ENCODE measurements at regions not wholly inside any gene's neighbourhood (a gene's known extent, or its start where the extent isn't known, plus 50 kb on each side); places are given as distances from the start of the nearest gene placed in this dataset.

DNA sequence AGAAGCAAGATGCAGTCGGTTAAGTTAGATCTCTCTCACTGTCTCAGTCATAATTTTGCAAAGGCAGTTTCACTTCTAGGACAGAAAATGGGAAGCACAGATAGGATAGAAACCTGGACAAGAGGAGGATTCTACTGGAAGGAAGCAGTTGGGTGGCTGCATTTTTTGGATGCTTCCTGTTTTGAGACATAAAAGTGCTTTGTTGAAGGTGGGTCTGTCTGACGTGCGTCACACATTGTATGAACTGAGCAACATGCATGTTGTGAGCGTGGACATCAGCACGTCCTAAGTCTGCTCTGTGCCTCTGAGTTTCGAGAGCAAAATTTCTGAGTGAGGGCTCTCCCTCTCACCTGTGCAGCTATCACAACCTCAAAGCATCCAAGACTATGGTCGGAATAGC, 68.7 kb upstream of the SNX9 start:
- TF ChIP-seq SP1 (IDR thresholded peaks at IDR 0.05; ENCODE audit: low read depth) (no peak), SRF (IDR thresholded peaks at IDR 0.05; ENCODE audit: low read depth) (no peak), EZH2 (IDR thresholded peaks at IDR 0.05) (no peak), SIN3A (IDR thresholded peaks at IDR 0.05; ENCODE audit: low read depth) (no peak), ZFX (IDR thresholded peaks at IDR 0.05) (no peak), CEBPB (IDR thresholded peaks at IDR 0.05; ENCODE audit: low read depth) (no peak), POLR2AphosphoS5 (IDR thresholded peaks at IDR 0.05; ENCODE audit: low read depth, low read length) (no peak), POLR2A (IDR thresholded peaks at IDR 0.05; ENCODE audit: borderline replicate concordance, extremely low read depth, insufficient read depth, insufficient read length) (no peak), FOSL1 (IDR thresholded peaks at IDR 0.05; ENCODE audit: low read depth) (no peak), EZH2phosphoT487 (IDR thresholded peaks at IDR 0.05; ENCODE audit: borderline replicate concordance) (no peak), TCF7L2 (IDR thresholded peaks at IDR 0.05; ENCODE audit: borderline replicate concordance, extremely low read depth, insufficient read depth, insufficient read length) (no peak), ELF1 (IDR thresholded peaks at IDR 0.05; ENCODE audit: borderline replicate concordance, low read depth) (no peak)
- TF ChIP-seq, protein P1, sequence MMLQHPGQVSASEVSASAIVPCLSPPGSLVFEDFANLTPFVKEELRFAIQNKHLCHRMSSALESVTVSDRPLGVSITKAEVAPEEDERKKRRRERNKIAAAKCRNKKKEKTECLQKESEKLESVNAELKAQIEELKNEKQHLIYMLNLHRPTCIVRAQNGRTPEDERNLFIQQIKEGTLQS (IDR thresholded peaks at IDR 0.05) = no peak
- TF ChIP-seq, protein P2, sequence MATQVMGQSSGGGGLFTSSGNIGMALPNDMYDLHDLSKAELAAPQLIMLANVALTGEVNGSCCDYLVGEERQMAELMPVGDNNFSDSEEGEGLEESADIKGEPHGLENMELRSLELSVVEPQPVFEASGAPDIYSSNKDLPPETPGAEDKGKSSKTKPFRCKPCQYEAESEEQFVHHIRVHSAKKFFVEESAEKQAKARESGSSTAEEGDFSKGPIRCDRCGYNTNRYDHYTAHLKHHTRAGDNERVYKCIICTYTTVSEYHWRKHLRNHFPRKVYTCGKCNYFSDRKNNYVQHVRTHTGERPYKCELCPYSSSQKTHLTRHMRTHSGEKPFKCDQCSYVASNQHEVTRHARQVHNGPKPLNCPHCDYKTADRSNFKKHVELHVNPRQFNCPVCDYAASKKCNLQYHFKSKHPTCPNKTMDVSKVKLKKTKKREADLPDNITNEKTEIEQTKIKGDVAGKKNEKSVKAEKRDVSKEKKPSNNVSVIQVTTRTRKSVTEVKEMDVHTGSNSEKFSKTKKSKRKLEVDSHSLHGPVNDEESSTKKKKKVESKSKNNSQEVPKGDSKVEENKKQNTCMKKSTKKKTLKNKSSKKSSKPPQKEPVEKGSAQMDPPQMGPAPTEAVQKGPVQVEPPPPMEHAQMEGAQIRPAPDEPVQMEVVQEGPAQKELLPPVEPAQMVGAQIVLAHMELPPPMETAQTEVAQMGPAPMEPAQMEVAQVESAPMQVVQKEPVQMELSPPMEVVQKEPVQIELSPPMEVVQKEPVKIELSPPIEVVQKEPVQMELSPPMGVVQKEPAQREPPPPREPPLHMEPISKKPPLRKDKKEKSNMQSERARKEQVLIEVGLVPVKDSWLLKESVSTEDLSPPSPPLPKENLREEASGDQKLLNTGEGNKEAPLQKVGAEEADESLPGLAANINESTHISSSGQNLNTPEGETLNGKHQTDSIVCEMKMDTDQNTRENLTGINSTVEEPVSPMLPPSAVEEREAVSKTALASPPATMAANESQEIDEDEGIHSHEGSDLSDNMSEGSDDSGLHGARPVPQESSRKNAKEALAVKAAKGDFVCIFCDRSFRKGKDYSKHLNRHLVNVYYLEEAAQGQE (IDR thresholded peaks at IDR 0.05; ENCODE audit: low read depth) = no peak
- TF ChIP-seq, protein P3, sequence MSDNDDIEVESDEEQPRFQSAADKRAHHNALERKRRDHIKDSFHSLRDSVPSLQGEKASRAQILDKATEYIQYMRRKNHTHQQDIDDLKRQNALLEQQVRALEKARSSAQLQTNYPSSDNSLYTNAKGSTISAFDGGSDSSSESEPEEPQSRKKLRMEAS (IDR thresholded peaks at IDR 0.05) = no peak
- TF ChIP-seq, protein P4, sequence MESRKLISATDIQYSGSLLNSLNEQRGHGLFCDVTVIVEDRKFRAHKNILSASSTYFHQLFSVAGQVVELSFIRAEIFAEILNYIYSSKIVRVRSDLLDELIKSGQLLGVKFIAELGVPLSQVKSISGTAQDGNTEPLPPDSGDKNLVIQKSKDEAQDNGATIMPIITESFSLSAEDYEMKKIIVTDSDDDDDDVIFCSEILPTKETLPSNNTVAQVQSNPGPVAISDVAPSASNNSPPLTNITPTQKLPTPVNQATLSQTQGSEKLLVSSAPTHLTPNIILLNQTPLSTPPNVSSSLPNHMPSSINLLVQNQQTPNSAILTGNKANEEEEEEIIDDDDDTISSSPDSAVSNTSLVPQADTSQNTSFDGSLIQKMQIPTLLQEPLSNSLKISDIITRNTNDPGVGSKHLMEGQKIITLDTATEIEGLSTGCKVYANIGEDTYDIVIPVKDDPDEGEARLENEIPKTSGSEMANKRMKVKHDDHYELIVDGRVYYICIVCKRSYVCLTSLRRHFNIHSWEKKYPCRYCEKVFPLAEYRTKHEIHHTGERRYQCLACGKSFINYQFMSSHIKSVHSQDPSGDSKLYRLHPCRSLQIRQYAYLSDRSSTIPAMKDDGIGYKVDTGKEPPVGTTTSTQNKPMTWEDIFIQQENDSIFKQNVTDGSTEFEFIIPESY (IDR thresholded peaks at IDR 0.05; ENCODE audit: extremely low read depth, insufficient replicate concordance, low read length) = no peak
- peaks cover 0 to 29% of the 10 kb centered on the region in 2 experiments; a peak in 3 of 4 replicates for H3K4me1 ChIP-seq (ENCODE audit: control insufficient read depth in 1 of 2, insufficient read depth in 2 of 2, low read length in 2 of 2)
- ChIA-PET CTCF (no interaction called here), RAD21 (ENCODE audit: low non-redundant PET in 1 of 2, low total read pairs in 2 of 2, uncharacterized antibody in 2 of 2, unreplicated experiment in 2 of 2) (no interaction called here), POLR2A (no interaction called here)
- H3K27ac ChIP-seq (ENCODE audit: low read depth, low read length) = no peak overlapping the region
- no peaks in the 10 kb centered on the region for H3K9me3 ChIP-seq (ENCODE audit: control insufficient read depth in 1 of 2, insufficient read depth in 1 of 2, low read depth in 1 of 2, low read length in 2 of 2)
- no peaks in the 10 kb centered on the region for H4K20me1 ChIP-seq (ENCODE audit: insufficient read depth)
- no peaks in the 10 kb centered on the region for H3K79me2 ChIP-seq (ENCODE audit: insufficient read depth, low read length)
- no peak for DNase-seq (ENCODE audit: low read depth, low spot score)
- BruUV-seq (replicated peaks) = no TSS peak
- no peak overlapping the region for H2AFZ ChIP-seq (ENCODE audit: low read depth, low read length, poor library complexity, severe bottlenecking)
- no peak overlapping the region for H3K9ac ChIP-seq (ENCODE audit: low read length)
- no peaks in the 10 kb centered on the region for H3K9me2 ChIP-seq (ENCODE audit: insufficient read depth)
- no peak overlapping the region for H3K4me2 ChIP-seq (ENCODE audit: low read length)
- intact Hi-C loops (cut with micrococcal nuclease) = no loop called here
- ATAC-seq = no peak
- no peaks in the 10 kb centered on the region for H3K36me3 ChIP-seq (ENCODE audit: control insufficient read depth in 1 of 2, insufficient read depth in 2 of 2, low read length in 2 of 2)
- H3K27me3 ChIP-seq (ENCODE audit: insufficient read depth, low read length) = no peaks in the 10 kb centered on the region
- no peak overlapping the region for H3K4me3 ChIP-seq (replicated peaks in 1 of 2; ENCODE audit: low read depth in 1 of 2, low read length in 2 of 2)

Data from HCT116 (cell line).